ENCODE measurements at regions not wholly inside any gene's neighbourhood (a gene's known extent, or its start where the extent isn't known, plus 50 kb on each side); places are given as distances from the start of the nearest gene placed in this dataset.

DNA sequence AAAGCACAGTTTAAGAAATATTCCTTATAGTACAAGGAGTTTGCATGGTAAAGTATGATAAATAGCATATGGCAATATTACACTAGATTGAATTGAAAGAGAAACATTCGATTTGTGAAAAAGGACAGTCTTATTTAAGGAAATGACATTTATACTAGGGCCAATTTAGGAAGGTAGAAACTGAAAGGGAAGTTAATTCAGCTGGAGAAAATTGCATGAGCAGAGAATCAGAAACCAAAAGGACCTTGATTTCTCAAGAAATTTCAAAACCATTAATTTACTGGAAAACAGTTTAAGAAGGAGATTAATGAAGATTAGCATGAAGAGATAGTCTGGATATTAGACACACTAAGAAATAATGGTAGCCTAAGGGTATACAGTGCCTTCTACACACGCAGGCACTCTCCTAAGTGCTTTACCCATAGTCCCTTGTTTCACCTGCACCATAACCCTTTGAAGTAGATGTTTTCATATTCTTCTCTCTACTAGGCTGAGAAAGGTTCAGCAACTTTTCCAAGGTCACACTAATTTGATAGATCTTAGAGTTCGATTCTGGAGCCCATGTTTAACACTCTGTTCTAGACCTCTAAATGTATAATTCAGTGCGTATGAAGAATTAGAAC is 259.1 kb upstream of the SLIT2 start:
- no peak for DNase-seq (ENCODE audit: low spot score)

GRCh38 chr4:19987746-19988145 is 264.0 kb upstream of the SLIT2 start:
- DNase-seq (ENCODE audit: low spot score): no peak

DNA sequence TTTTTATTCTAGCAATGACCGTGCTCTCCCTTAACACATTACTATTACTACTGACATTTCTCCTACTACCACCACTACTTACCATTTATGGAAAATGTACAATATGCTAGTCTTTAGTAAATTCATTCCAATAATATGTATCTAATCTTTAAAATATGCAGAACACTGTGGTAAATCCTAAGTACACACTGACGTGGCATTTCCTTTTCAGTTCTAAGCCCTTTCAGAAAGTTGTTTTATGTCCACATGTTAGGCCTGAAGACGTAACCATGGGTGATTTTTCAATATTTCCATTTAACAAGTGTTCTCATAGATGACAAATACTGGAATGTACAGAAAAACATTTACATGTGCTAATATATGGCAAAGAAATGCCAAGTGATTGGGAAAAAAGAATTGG is 268.6 kb upstream of the SLIT2 start:
- no peak for DNase-seq (ENCODE audit: low spot score)

- DNase-seq (ENCODE audit: low spot score): no peak
Measured at GRCh38 chr4:19982556-19982955, 269.1 kb upstream of the SLIT2 start.

DNA sequence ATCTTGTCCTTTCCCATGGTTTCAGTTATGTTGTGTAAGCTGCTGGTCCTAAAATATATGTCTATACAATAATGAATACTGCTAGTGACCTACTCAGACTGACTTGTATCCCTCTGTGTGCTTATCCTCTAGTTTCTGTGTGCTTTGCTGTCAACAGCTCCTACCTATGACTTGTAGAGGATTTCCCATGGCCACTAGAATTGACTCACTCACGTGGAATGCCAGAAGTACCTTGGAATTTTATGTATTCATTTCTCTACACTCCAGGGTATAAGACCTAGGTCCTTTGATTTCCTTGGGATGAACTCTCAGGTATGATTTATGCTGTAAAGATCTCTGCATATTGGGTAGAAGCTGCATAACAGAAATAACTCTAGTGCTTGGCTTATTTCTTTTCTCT is 279.9 kb upstream of the SLIT2 start:
- no peak for DNase-seq (ENCODE audit: low spot score)

DNA sequence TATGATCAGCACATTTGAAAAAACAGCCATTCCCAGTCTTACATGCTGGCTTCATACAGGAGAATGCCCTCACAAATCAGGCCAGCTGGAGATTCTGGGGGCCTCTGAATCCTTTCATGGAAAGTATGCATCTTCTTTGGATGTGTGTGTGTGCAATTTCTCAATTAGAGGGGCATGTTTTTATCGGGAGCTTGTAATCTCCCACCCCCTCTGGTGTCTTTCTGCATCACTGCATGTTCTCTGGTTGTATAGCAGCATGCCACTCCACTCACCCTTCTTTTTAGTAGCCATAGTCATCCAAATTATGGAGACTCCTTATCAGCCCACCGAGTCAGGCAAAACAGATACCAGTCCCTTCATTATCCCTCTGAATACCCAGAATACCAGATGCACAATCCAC is 282.2 kb upstream of the SLIT2 start:
- DNase-seq (ENCODE audit: low spot score): no peak

GRCh38 chr4:19961091-19961490 is 290.6 kb upstream of the SLIT2 start:
- no peak for DNase-seq (ENCODE audit: low spot score)

DNA sequence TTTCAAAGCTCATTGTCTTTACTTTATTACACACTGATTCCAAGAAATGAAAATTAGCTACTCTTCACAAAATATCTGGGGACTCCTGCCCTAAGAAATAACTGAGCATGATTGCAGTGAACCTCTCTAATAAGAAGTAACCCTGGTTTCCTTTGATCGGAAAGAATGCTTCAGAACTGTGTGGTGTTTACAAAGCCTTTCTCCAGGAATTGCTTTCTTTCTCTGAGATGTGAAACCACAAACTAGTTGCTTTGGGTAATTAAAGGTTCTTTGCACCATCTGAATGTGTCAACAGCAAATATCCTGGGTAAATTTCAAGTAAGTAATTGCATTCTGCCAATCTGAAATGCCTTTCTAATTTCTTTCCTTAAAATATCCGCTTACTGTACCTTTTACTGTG is 292.9 kb upstream of the SLIT2 start:
- no peak for DNase-seq (ENCODE audit: low spot score)

DNA sequence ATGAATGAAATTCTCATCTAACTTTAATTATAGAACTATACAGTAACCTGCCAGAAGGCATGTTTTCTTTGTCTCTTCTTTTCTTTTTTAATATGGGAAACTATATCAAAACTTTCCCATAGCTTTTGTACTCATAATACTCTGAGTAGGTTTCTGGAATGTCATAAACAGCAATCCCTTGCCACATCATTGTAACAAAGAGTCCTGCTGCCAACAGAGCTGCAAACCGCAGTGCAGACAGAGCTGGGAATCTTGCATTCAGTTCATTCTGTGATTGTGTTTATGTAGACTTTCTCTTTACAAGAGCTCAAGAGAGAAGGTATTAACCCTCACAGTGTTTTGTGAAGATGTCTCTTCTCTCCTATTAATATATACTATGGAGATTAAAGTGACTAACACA is 304.4 kb upstream of the SLIT2 start:
- no peak for DNase-seq (ENCODE audit: low spot score)

DNA sequence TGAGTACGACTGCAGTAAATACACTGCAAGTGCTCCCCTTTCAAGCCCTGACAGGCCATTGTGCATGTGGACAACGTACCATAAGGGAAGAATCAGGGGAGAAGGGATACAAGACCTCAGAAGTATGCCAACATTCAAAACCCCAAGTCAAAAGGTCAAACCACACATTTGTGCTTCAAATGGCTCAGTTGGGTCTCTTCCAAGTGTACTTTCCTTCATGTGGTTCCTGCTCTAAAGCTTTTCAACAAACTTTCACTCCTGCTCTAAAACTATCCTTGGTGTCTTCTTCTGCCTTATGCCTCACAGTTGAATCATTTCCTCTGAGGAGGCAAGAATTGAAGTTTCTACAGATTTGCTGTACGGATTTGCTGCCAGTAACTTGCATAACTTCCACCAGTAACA is 305.7 kb upstream of the SLIT2 start:
- DNase-seq (ENCODE audit: low spot score): no peak

DNA sequence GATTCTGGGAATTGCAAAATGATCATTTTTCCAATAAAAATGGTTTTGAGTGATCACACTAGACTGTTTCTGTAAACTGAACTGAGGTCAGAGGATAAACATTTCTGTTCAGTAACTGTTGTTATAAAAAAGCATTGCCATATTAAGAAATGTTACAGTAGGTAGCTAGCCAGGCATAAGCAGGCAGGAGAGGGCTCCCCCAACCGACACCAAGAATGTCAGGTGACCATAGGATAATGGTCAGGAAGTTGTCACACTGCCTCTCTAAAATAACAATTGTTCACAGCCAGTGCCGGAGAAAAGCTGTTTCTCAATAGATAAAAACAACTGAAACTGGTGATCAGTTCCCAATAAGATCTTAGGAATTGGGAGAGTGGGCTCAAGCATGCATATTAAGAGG is 306.2 kb upstream of the SLIT2 start:
- no peak for DNase-seq (ENCODE audit: low spot score)

DNA sequence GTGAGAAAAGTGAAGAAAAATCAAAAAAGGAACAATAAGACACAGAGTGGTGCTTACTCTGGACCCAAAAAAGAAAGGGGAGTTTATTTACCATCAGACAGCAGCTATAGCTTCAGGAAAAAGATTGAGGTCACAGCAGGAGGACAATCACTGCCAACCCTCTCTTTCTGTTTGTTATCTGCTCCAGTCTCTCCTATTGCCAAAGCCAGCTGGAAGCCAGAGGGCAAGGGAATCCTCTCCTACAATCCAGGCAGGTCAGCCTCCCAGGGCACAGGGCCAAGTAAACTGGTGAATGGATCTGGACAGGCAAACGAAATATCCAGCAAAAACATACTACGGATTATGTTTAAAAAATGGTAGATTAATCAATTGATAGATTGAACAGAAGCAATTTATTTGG is 306.9 kb upstream of the SLIT2 start:
- no peak for DNase-seq (ENCODE audit: low spot score)

DNA sequence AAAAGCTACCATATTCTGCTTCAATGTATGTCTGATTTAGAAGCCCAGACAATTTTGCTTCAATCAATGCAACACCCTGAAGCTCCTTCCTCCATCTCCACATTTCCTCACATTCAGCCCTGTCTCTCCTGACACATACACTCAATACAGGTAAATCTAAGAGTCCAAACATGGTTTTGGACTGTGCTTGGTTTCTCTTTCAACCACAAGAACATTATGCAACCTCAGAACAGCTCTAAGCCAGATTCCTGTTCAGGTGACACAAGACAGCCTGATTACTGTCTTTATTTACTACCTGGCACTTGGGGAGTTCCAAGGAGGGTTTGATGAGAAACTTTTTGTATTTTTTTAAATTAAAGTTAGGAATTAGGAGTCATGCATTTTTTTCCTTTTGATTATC is 307.5 kb upstream of the SLIT2 start:
- DNase-seq (ENCODE audit: low spot score): no peak

- no peak for DNase-seq (ENCODE audit: low spot score)
Measured at GRCh38 chr4:19941434-19941833, 310.3 kb upstream of the SLIT2 start.

DNA sequence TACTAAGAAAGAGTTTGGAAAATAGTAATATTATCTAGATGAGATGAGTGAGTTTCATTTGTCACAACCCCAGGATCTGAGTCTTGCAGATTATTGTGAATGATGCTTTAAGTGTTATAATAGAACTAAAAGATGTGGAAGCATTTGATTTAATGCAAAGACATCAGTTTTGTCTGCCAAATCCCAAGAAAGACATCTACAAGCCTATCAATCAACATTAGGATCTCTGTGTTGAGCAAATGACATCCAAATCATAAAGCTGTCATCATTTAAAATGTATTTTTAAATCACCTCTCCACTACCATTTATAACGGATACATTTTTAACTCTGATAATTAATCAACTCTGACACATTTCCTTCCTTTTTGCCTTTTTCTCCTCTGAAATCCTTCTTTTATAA is 310.8 kb upstream of the SLIT2 start:
- no peak for DNase-seq (ENCODE audit: low spot score)

DNA sequence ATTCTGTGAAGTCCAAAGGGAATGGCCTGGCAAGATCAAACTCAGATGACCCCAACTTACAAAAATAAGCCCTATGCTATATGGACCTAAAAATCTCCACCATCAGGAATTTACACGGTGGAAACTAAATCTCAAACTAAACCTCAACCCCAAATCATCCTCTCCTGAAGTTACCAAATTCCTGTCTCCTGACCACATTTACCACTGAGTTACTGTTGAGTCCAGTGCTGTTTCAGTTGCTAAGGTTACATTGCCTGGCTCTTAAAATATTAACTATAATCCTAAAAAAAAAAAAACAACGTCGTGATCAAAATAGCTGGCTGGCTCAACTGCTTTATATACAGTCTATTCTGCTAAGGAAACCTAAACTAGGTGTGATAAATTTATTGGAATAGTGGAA is 315.2 kb upstream of the SLIT2 start:
- no peak for DNase-seq (ENCODE audit: low spot score)

- DNase-seq (ENCODE audit: low spot score): no peak
Measured at GRCh38 chr4:19930742-19931141, 321.0 kb upstream of the SLIT2 start.

DNA sequence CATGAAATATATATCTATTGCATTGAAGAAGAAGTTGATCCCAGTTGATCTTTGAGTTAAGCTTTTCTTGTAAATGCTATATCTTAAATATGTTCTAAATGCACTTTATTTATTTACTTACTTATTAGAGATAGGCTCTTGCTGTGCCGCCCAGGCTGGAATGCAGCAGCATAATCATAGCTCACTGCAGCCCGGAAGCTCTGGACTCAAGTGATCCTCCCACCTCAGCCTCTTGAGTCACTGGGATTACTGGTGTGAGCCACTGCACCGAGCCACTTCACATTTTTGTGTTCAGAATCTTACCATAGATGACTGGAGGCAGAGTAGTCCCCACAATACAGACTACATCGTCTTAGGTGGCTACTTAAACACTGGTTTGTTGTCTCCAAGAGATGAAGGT is 324.3 kb upstream of the SLIT2 start:
- no peak for DNase-seq (ENCODE audit: low spot score)

- DNase-seq (ENCODE audit: low spot score): no peak
Measured at GRCh38 chr4:19925516-19925915, 326.2 kb upstream of the SLIT2 start.

- DNase-seq (ENCODE audit: low spot score): no peak
Measured at GRCh38 chr4:19924761-19925160, 326.9 kb upstream of the SLIT2 start.

- no peak for DNase-seq (ENCODE audit: low spot score)
Measured at GRCh38 chr4:19915276-19915675, 336.4 kb upstream of the SLIT2 start.

DNA sequence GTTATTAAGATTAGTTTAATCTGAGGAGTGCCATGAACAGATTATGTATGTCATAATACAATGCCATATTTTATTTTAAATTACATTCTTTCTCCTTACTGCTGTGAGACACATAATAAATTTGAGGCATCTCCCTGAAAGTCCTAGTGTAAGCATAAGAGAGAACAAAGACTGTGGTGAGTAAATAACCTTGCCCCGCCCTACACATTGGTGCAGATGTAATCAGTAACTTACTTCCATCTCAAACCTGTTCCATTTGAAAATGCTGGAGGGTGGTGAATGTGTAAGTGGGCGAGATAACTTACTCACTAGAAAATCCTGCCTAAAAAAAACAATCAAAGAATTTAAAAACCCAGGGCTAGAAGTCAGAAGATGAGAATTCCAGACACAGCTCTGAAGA is 338.1 kb upstream of the SLIT2 start:
- DNase-seq (ENCODE audit: low spot score): no peak

DNA sequence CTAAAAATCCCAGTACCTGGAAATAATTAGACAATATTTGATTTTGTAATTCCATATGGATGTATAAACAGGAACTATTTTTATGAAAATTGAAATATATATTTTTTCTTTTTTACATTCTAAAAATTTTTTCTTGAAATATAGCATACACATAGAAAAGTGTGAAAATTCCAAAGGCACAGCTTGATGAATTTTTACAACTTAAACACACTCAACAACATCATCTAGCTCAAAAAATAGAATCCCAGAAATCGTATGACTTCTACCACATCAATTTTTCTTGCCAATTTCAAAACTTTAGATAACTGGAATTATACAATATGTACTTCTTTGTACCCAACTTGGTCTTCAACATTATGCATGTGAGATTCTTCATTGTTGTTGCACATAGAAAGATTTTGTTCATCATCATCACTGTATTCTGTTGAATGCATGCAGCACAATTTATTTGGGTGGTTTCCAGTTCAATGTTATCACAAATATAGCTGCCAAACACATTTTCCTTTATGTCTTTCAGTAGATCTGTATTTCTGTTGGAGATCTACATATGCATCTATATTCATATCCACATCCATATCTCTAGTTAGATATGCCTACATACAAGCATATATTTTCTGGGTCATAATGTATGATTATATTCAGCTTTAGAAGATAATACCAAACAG is 340.7 kb upstream of the SLIT2 start:
- DNase-seq (ENCODE audit: low spot score): no peak

- no peak for DNase-seq (ENCODE audit: low spot score)
Measured at GRCh38 chr4:19905024-19905423, 346.7 kb upstream of the SLIT2 start.

Data from HuH-7.5 (cell line).